AML-193 (cell line): ENCODE measurements at regions not wholly inside any gene's neighbourhood (a gene's known extent, or its start where the extent isn't known, plus 50 kb on each side); places are given as distances from the start of the nearest gene placed in this dataset.
"Not testable (repeated sequence)": the region's sequence is repeated elsewhere in the genome, so short reads cannot be mapped to it uniquely, and the experiment has no call there.

Experiments used
- DNase-seq, 2 experiments: peaks; one replicate each; lab custom pipeline; 2025; lab: John Stamatoyannopoulos, UW

DNA sequence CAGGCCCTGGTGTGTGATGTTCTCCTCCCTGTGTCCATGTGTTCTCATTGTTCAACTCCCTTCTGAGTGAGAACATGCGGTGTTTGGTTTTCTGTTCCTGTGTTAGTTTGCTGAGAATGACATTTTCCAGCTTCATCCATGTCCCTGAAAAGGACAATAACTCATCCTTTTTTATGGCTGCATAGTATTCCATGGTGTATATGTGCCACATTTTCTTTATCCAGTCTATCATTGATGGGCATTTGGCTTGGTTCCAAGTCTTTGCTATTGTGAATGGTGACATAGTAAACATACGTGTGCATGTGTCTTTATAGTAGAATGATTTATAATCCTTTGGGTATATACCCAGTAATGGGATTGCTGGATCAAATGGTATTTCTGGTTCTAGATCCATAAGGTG lies 964.6 kb upstream of the CITED2 start:
- not testable (repeated sequence) for DNase-seq

DNA sequence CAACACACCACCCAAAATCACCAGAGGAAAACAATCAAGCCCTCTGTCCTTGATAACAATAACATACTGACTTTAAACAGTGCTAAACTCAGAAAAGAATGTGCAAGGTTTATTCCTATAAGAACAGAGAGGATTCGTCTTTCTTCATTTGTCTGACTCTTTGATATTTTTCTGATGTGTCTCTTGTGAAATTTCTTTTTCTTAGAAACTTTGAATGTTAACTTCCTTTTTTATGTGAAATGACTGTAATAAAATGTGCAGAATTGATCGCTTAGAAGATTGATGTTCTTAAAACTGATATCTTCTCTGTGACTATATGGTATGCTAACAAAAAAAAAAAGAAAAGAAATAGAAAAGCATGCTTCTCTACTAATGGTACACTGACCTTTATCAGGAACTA lies 947.4 kb upstream of the CITED2 start:
- peak; percentile 71 to 86 for DNase-seq

DNA sequence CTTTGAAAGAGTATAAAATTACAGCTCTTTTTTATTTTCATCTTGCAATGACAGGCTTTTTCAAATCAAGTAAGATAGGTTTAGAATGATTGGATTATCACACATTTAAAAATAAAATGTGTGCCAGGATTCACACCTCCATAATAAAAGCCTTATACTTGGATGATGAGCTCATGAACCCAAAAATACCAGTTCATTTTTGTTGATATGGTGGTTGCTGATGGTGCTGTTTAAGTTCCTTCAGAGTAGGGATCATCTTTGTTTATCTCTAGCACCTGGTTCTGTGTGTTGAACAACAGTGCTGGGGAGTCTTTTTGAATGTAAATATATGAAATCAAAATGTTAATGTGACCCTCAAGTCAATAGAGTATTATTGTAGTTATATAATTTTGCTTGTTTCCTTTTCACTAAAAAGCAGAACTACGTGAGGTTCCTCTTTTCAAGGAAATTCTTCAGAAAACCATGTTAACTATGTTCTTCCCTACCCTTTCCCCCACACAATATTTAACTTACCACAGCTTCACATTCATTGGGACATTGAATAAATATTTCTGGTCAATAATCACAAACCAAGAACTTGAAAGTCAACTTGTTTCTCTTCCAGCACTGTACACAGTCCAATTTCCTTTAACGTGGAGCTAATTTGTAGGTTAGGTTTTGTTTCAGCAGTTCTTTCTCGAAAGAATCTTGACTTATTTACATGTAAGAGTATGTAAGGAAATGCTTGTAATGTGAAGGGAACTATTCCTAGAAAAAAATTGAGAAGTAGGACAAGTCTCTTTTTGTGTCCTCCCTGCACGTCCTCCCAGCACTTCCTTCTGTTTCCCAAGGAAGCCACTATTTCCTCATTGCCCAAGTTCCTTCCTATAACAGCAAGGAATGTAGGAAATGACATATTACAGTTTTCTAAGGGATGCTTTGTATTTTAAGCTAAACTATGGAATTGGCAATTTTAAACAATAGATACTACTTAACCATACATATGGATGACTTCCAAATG lies 945.9 kb upstream of the CITED2 start:
- DNase-seq = peak; percentile 89 to 90

DNA sequence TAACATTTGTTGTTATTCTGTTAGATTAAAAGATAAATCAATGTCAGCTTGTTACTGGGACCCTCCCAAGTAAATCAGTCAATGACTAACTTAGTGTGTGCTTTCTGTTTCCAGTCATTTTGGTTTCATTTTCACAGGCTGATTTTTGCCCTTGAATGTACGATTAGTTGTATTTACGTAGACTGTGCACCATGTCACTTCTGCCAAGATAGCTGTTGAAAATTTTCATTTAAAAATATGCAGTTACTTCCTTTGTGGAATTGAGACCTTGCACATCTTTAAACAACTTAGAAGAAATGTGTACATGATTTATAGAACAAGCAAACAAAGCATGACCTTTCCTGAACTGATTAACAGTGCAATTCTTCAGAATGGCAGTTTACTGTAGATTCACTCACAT lies 944.8 kb upstream of the CITED2 start:
- DNase-seq = no peak

DNA sequence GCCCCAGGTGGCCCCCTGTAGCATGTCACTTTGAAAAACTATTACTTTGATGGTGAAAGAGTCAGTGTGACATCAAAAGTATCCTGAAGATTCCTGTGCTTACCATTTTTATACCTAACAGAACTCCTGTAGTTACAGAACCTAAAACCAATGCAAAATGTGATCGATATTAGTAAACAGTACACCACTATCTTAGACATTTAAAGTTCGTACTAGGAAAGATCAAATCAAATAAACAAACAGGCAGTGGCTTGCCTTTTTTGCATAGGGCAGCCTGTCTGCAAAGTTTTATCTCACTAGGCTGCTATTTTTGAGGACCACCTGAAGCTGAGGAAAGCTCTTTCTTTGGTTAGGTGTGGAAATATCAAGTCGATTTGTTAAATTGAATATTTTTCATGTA lies 944.0 kb upstream of the CITED2 start:
- DNase-seq = no peak

DNA sequence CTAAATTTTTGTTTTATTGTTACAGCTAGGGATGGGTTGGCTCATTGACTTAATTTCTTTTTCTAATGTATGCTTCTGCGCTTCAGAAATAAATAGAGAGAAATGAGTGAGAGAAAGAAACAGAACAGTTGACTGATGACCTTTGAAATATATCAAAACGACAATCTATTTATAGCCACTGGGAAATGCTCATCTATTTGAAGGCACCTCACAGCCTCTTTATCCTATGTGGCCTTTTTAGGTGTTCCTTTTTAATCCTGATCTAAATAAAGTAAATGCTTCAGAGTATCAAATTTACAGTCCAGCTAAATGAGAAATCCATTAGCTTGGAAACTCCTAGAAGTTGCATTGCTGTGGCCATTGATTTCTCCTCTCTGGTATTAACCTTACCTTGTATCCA lies 943.5 kb upstream of the CITED2 start:
- no peak for DNase-seq

DNA sequence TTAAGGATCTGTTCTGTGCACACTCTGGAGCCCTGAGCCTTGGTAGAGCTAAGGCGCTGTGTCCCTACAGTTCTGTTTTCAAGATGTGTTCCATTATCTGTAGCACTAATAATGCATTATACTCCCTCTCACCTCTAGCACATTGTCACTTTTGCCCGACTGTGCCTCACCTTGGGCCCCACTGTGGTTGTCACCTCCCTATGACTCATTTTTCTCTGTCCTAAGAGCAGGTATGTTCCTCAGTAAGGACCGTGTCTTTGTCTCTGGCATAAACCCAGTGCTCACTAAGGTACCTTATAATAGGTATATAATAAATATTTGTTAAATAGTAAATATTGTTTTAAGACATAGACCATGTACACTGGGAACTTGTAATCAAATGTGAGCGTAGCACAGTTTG lies 942.5 kb upstream of the CITED2 start:
- no peak for DNase-seq

DNA sequence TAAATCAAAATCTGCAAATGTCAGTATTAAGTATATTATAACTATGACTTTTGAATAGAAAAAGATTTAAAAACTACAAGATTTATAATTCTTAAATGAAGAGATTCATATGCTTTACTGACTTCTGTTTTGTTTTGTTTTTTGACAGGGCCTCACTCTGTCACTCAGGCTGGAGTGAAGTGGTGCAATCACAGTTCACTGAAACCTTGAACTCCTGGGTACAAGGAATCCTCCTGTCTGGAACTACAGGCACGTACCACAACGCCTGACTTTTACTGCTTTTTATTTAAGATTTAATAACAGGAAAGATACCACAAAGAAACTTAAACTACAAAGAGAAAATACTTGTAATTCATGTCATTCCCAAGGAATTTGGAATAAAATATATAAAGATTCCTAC lies 940.2 kb upstream of the CITED2 start:
- DNase-seq = no peak

DNA sequence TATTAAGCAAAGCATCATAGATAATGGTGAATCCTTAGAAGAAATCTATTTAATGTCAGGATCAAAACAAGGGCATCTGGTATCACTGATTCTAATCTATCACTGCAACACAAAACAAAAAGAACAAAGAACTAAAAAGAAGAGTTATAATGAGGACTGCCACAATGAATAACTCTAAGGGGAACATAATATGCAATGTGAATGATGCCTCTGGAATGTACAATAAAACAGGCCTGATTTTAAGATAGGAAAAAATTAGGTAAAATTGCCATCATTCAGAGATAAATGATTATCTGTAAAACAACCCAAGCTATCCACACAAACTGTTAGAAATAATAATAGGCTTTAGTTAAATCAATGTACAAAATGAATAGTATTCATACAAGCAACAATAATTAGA lies 936.7 kb upstream of the CITED2 start:
- no peak for DNase-seq

DNA sequence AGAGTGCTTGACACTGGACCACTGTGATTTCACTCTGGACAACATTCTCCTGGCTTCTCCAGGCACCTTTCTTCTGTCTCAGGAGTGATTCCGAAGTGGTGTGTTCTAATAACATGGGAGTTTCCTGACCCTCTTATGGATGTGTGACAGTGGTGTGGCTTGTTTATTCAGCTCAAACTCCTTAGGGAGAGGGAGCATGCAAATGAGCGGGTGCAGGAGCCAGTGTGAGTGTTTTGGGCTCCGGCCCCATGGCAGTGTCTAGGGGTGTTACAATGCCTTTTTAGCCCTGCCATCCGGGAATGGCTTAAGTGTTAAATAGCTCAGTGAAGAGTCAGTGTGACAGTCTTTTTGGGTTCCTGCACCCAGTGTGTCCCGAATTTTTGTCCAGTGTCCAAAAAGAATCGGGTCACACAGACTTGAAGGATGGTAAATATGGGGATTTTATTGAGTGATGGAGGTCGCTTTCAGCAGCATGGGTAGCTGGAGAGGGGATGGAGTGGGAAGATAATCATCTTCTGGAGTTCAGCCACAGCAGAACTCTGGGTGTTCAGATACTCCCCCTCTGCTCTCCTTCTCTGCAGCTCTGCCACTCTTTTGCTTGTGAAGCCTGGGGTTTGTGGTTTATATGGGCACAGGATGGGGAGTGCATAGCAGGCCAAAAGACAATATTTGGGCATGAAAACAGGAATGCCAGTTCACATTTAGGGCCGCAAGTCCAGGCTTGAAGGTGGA lies 928.9 kb upstream of the CITED2 start:
- no peak for DNase-seq

DNA sequence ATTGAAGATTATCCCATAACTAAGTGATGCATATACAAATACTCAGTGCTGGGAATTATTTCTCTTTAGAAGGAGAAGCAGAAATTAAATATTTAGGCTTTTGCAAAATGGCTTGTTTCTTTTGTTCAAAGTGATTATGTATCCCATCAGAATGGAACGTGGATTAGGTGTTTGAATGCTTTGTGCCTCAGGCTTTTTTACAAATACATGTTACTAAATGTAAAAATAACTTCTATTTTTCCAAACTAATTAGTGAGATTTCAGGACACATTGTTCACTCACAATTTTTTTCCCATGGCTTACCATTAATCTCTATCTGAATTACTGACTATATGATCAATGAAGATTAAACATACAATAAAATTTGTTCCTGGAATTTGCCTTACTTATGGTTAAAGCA lies 925.9 kb upstream of the CITED2 start:
- no peak for DNase-seq

DNA sequence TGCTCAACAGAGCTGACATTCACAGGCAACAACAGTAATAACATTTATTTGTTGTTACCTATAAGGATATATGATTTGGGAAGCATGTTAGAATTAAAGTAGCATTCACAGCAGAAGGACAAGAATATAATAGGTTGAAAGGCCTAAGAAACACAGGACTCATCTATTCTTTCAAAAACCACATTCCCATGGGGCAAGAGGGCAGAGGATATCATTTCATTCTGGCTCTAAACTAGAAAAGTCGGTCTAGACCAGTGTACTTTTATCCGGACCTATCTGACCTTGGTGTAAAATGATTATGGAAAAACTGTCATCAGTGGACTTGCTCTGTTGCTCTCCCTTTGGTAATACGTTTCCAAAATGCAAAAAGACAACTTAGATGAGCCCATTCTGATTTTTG lies 914.7 kb upstream of the CITED2 start:
- no peak for DNase-seq

DNA sequence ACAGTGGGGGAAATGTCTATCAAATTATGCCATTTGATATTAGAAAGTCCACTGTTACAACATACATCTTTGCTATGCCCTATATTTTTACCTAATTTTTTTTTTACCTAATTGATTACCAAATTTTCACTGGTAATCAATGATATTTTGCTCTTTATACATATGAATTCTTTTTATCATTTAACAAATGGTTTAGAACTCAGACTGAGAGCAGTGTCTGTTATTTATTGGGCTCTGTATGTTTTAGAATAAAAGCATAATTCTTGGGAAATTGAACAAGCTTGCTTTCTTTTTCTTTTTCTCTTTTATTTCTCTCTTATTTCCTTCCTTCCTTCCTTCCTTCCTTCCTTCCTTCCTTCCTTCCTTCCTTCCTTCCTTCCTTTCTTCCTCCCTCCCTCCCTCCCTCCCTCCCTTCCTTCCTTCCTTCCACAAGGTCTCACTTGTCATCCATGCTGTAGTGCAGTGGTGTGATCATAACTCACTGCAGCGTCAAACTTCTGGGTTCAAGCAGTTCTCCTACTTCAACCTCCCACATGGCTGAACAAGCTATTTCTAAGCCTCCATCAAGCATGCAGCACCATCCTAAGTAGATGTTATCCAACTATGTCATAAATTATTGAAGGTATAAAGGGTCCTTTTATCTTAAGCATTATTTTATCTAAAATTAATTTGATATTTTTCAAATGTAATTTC lies 911.7 kb upstream of the CITED2 start:
- no peak for DNase-seq

DNA sequence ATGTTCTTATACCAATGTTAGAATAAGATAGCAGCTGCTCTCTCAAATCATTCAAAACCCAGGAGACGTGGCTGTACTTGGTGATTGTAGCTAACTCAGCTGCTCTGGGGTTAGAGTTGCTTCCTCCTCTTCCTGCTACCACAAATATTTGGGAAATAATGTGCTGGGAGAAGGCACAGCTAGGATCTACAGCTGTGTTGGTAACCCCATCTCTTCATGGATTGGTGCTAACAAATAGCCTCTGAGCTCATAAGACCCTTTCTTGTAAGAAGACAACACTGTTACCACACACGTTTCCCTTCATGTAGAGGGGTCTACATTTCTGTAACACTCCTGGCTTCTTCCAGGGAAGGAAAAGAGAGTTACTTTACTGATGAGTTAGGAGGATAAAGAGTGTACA lies 911.0 kb upstream of the CITED2 start:
- no peak for DNase-seq

DNA sequence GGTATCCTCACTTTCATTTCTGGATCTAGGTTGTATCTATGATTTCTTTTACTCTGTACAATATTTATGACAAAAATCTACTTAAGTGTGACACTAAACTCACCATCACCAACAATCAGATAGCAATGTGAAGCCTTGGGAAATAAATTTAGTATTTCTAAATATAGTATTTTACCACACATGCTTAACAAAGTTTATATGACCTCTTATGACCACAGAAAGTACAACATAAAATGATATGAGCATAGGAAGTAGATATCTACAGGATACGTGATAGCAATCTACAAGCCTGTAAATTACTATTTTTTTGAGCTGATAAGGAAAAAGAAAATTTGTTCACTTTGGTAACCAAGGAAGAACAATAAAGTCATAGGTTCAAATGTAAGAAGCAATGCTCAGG lies 910.4 kb upstream of the CITED2 start:
- no peak for DNase-seq

DNA sequence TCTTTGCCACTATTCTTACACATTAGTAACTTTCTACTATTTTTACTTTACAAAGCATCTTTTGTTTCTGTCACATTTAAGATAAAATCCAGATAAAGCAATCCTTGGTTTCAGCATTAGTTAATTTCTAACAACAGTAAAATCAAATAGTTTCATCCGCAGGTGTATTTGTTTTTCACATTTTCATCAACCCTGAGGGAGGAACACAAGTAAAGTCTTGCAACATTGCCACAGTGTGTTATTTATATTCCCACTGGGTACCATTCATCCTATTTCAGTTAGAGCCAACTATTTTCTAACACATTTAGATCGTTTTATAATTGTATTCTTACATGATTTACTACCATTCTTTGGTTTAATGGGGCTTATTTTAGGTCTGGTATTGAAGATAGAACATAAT lies 908.7 kb upstream of the CITED2 start:
- no peak for DNase-seq

DNA sequence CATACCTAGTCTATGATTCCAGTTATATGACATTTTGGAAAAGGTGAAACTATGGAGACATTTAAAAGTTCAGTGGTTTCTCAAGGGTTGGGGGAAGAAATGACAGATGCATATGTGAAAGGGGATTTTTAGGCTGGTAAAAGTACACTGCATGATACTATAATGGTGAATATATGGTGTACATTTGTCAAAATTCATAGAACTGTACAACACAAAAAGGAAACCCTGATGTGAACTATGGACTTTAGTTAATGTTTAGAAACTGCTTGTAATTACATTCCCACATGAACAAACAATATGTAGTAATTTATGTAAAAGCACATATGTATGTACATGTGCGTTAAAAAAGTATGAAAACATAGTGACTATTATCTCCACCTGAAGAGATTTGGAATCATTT lies 907.3 kb upstream of the CITED2 start:
- DNase-seq = no peak

DNA sequence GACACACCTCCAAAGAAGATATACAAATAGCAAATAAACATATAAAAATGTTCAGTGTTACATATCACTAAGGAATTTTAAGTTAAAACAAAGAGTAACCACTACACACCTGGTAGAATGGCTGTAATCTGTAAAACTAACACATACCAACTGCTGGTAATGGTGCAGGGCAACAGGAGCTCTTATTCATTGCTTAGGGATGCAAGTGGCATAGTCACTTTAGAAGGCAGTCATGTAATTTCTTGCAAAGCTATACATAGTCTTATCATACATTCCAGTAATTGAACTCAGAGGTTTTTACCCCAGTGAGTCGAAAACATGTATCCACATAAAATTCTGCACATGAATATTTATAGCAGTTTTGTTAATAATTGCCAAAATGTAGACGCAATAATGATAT lies 906.8 kb upstream of the CITED2 start:
- no peak for DNase-seq

DNA sequence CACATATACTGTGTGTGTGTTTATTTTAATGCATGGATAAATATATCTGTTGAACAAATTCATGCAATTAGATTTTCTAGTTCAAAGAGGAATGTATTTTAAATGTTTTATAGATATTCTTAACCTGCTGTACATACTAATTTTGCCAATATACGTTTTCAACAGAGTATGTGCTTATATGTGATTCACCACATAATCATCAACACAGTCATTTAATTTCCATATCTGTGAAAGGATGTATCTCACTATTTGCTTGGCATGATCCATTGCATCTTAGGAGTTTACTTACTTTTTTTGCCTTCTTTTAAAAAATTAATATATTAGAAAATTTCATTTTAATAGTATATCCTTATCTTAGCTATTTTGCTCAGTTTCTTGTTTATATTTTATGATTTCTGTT lies 902.3 kb upstream of the CITED2 start:
- no peak for DNase-seq

DNA sequence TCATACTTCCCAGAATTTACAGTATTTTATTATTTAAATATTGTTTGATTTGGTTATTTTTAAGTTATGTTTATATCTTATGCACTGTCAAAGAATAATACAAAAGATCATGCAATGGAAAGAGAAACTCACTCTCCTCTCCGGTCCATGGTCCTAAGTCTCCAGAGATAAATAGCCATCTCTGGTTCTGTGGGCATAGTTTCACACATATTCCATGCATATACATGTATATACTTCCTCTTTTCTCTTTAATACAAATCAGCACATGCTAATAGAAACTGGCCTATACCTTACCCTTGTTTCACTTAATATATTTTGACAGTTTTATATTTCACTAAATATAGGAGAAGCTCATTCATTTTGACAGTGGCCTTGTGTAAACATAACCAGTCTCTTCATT lies 901.7 kb upstream of the CITED2 start:
- DNase-seq = peak in 1 of 2 experiments; percentile 22

DNA sequence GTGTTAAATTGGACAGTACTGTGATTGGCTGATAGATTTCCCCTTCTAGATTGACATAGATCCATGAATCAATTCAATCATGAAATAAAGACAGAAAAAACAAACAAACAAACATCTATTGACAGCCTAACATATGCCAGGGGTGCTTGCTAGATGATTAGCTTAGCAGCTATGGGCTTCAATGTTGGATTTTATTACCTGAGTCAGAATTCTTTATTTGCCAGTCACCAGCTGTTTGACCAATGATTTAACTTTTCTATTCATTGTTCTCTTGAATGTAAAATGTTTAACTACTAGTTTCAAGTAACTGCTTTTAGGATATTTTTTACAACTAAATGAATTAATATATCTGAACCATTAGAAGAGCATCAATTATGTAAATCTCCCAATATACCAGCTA lies 901.3 kb upstream of the CITED2 start:
- no peak for DNase-seq

DNA sequence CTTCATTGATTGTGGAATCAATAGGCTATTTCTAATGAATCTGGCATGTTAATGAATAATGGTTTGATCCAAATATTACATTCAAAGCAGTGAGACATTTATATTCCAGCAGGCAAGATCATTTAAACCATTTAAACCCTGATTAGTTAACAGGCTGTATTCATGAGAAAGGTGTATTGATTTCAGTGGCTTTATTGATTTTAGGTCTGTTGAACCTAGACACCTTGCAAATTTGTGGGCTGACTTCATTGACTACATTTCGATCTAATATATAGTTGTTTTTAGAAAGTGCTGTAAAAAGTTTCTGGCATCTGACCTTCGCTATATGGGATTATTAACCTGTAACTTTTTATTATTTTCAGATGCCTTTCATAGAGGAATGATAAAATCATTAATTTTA lies 900.1 kb upstream of the CITED2 start:
- DNase-seq = no peak
